NCI-H1930 (cell line): ENCODE measurements at regions not wholly inside any gene's neighbourhood (a gene's known extent, or its start where the extent isn't known, plus 50 kb on each side); places are given as distances from the start of the nearest gene placed in this dataset.

Experiments used
- DNase-seq, 2 experiments: peaks; one replicate each; lab custom pipeline; 2025; lab: John Stamatoyannopoulos, UW

GRCh38 chr7:79868010-79868409 lies 266.6 kb upstream of the GNAI1 start:
- no peak for DNase-seq

GRCh38 chr7:79862447-79863210 lies 272.0 kb upstream of the GNAI1 start:
- DNase-seq, result no peak

GRCh38 chr7:79855172-79855571 lies 279.5 kb upstream of the GNAI1 start:
- no peak for DNase-seq

- DNase-seq, result no peak
Measured at GRCh38 chr7:79854621-79855020, 280.0 kb upstream of the GNAI1 start.

- no peak for DNase-seq
Measured at GRCh38 chr7:79837915-79838314, 296.7 kb upstream of the GNAI1 start.

- DNase-seq, result no peak
Measured at GRCh38 chr7:79833616-79834015, 301.0 kb upstream of the GNAI1 start.

- DNase-seq, result no peak
Measured at GRCh38 chr7:79828866-79829265, 305.8 kb upstream of the GNAI1 start.

- no peak for DNase-seq
Measured at GRCh38 chr7:79823246-79823951, 311.2 kb upstream of the GNAI1 start.

- no peak for DNase-seq
Measured at GRCh38 chr7:79822620-79823240, 311.9 kb upstream of the GNAI1 start.

GRCh38 chr7:79820387-79820786 lies 314.2 kb upstream of the GNAI1 start:
- no peak for DNase-seq

GRCh38 chr7:79810916-79811315 lies 323.7 kb upstream of the GNAI1 start:
- no peak for DNase-seq

- DNase-seq, result no peak
Measured at GRCh38 chr7:79806161-79806734, 328.4 kb upstream of the GNAI1 start.

GRCh38 chr7:79790656-79791262 lies 337.3 kb upstream of the MAGI2 start:
- DNase-seq, result no peak

- DNase-seq, result no peak
Measured at GRCh38 chr7:79789584-79790345, 336.3 kb upstream of the MAGI2 start.

GRCh38 chr7:79787623-79788022 lies 334.2 kb upstream of the MAGI2 start:
- DNase-seq, result no peak

GRCh38 chr7:79787096-79787495 lies 333.6 kb upstream of the MAGI2 start:
- DNase-seq, result no peak

- DNase-seq, result no peak
Measured at GRCh38 chr7:79786187-79786586, 332.7 kb upstream of the MAGI2 start.

GRCh38 chr7:79785556-79785955 lies 332.1 kb upstream of the MAGI2 start:
- no peak for DNase-seq

GRCh38 chr7:79782906-79783305 lies 329.4 kb upstream of the MAGI2 start:
- no peak for DNase-seq

GRCh38 chr7:79782256-79782655 lies 328.8 kb upstream of the MAGI2 start:
- no peak for DNase-seq

- DNase-seq, result no peak
Measured at GRCh38 chr7:79781716-79782115, 328.2 kb upstream of the MAGI2 start.
